ENCODE measurements at regions not wholly inside any gene's neighbourhood (a gene's known extent, or its start where the extent isn't known, plus 50 kb on each side); places are given as distances from the start of the nearest gene placed in this dataset.
"Not testable (repeated sequence)": the region's sequence is repeated elsewhere in the genome, so short reads cannot be mapped to it uniquely, and the experiment has no call there.

- no peak for DNase-seq
Observed at GRCh38 chr17:36848008-36848902, 89.0 kb upstream of the LHX1 start.

DNA sequence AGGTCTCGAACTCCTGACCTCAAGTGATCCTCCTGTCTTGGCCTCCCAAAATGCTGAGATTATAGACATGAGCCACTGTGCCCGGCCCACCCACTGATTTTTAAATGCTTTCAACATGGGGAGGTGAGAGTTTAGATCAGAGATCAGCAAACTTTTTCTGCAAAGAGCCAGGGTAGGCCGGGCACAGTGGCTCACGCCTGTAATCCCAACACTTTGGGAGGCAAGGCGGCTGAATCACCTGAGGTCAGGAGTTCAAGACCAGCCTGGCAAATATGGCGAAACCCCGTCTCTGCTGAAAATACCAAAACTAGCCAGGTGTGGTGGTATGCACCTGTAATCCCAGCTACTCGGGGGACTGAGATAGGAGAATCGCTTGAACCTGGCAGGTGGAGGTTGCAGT is 88.3 kb upstream of the LHX1 start:
- not testable (repeated sequence) for DNase-seq

GRCh38 chr17:36849871-36850348 is 87.4 kb upstream of the LHX1 start:
- peak in 2 of 5 experiments; percentile 36 to 72 for DNase-seq

GRCh38 chr17:36850790-36851189 is 86.5 kb upstream of the LHX1 start:
- DNase-seq, result peak in 1 of 5 experiments; percentile 8

- DNase-seq, result no peak
Observed at GRCh38 chr17:36851250-36851649, 86.0 kb upstream of the LHX1 start.

DNA sequence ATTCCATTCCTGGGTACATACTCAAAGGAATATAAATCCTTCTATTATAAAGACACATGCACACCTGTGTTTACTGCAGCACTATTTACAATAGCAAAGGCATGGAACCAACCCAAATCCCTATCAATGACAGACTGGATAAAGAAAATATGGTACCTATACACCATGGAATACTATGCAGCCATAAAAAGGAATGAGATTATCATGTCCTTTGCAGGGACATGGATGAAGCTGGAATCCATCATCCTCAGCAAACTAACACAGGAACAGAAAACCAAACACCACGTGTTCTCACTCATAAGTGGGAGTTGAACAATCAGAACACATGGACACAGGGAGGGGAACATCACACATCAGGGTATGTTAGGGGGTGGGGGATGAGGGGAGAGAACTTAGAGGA is 84.8 kb upstream of the LHX1 start:
- not testable (repeated sequence) for DNase-seq

- DNase-seq, result no peak
Observed at GRCh38 chr17:36854982-36855381, 82.3 kb upstream of the LHX1 start.

DNA sequence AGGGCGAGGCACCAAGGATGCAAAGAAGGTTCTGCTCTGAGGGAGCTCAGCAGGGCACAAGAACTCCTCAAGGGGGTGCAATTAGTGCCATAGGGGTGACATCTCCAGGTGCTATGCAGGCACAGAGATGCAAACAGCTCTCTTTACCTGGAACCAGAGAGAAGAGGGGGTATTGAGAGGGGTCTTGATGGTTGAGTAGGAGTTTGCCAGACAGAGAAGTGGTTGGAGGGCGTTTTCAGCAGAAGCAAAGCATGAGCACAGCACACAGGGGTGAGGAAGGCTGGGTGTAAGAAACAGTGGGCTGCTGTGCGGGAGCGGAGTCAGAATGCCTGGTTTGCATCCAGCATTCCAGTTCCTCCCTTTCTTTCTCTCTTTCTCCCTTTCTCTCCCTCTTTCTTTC is 81.8 kb upstream of the LHX1 start:
- DNase-seq, result no peak

DNA sequence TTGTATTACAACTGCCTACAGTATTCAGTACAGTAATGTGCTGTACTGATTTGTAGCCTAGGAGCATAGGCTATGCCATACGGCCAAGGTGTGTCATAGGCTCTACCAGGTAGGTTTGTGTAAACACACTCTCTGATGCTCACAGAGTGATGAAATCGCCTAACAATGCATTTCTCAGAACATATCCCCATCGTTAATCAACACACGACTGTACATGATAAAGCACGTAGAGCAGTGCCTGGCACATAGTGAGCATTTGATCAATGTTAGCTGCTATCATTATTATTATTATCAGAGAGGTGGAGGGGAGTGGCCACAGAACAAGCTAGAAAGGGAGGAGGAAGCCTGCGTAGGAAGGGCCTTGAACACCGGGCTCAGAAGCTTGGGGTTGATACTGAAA is 81.1 kb upstream of the LHX1 start:
- DNase-seq, result no peak

- DNase-seq, result no peak
Observed at GRCh38 chr17:36856903-36857381, 80.3 kb upstream of the LHX1 start.

DNA sequence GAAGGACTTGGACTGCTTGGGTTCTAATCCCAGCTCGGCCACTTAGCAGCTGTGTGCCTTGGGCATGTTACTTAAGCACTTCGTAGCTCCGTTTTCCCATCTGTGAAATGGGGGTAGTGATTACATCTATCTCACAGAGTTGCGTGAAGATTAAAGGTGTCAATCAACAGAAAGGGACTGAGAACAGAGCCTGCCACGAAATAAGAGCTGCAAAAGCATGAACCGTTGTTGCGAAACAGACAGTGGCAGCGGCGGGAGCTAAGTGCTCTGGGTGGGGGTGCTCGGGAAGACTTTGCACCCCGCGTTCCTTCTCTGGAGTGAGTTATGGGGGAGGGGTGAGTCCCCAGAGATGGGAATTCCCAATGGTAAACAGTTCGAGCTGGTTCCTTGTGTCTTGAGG is 79.6 kb upstream of the LHX1 start:
- DNase-seq, result no peak

DNA sequence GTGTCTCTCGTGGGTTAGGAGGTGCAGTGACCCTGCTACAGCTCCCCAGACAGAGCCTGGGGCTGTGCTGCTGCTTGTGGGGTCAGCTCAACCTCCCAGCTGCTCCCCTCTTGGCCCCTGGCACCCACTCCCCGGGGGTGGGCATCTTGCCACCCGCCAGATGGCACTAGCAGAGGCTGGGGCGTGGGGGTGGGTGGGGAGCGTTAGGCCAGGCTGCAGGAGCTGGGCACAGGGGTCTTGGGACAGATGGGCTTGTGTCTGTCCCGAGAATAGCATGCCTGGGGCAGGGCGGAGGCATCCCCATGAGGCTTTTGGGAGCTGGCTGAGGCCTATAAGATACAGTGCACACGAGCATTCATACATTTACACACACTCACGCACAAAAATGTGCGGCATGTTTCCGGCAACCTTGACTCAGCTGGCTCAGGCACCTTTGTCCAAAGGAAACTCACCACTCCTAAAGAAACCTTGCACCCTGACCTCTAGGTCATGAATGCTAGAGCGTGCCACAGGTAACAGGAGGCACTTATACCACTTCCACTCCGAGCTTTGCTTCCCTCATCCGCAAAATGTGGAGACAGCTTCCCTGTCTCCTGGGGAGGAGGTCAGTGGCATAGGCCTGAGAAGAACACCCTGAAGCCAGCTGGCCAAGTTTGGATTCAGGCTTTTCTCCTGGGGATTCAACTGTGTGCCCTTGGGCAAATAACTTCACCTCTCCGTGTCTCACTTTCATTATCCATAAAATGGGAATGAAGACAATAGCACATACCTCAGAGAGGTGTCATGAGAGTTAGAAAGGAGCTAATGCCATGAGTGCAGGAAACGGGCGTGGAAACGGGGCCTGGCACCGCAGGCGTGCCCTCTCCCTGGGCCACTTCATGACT is 78.9 kb upstream of the LHX1 start:
- DNase-seq, result no peak

DNA sequence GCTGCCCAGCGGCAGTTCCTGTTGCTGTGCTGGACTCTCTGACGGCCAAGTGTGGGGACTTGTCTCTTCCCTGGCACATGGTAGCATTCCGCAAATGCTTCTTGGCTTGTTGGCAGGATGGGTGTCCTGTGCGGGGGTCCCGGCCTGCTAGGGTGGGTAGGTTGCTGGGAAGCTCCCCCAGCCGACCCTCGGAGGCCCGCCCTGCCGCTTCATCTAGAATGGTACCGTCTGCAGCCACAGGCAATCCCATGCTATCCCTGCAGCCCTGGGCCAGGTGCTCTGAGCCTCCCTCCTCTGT is 78.3 kb upstream of the LHX1 start:
- DNase-seq, result no peak

GRCh38 chr17:36859706-36860105 is 77.6 kb upstream of the LHX1 start:
- DNase-seq, result no peak

DNA sequence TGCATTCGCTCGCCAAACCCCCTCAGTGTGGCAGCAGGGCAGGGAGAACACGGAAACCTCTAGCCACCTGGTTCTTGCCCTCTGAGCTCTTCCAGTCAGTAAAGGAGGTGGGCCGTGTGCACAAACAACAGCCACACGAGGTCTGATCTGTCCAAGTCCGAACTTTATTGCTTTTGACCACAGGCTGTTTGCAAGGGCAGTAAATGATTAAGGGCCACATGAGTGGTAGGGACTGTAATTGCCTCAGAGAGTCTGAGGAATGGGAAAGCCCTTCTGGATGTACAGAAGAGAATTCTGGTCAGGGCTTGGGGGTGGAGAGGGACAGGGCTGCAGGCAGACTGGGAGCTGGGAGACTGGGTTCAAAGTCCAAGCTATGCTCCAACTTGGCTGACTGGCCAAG is 75.7 kb upstream of the LHX1 start:
- no peak for DNase-seq

DNA sequence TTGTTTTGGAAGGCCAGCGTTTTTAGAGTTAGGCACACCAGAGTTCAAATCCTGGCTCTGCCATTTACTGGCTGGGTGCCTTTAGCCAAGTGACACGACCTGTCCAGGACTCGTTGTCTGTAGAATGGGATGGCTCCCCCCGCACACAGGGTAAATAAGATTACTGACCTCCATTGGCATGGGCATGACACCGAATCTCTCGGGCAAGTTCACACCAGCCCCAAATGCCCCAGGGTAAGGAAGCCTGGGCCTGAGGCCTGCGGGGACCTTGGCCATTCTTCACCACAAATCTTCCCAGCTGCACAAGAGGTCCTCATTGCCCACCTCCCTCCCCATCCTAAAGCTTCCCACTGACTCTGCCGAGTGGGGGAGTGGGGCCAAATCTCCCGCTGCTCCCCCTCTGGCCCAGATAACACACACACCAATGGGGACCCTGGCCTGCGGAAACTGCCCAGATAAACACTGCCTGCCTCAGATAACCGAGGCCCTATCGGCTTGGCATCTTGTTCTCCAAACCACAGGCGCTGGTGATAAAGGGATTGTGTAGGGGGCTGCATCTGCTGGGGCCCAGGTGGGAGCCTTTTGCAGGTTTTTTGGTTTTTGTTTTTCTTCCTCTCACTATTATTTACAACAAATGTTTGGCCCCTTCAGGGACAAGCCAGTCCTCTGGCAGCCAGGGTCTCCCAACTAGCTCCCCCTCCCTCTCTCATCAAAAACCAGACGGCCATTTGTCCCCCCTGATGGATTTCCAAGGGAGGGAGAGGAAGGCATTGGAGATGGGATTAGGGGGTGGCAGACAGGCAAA is 75.0 kb upstream of the LHX1 start:
- no peak for DNase-seq

- no peak for DNase-seq
Observed at GRCh38 chr17:36863131-36863530, 74.1 kb upstream of the LHX1 start.

- DNase-seq, result no peak
Observed at GRCh38 chr17:36863676-36864612, 73.3 kb upstream of the LHX1 start.

DNA sequence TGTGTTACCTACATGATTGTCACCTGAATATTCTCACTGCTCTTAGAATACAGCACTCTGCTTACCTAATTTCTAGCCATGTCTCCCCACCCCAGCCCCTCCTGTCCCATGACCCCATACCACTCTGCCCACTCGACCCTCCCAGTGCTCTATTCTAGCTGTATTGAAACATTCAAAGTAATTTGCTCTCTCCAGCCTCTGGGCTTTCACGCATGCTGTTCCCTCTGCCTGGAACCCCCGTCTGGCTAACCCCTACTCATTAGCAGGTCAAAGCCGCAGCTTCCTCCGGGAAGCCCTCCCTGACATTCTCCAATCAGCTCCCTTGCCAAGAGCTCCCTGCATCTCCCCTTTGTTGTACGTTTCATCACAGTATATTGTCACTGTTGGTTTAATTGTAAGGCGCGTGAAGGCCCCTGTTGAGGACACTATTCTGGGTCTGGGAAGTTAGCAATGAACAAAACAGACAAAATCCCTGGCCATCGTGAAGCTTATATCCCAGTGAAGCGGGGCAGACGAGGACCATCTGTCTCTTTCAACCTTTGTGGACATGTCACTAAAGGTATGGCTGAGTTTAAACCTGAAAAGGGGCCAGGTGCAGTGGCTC is 72.3 kb upstream of the LHX1 start:
- DNase-seq, result no peak

DNA sequence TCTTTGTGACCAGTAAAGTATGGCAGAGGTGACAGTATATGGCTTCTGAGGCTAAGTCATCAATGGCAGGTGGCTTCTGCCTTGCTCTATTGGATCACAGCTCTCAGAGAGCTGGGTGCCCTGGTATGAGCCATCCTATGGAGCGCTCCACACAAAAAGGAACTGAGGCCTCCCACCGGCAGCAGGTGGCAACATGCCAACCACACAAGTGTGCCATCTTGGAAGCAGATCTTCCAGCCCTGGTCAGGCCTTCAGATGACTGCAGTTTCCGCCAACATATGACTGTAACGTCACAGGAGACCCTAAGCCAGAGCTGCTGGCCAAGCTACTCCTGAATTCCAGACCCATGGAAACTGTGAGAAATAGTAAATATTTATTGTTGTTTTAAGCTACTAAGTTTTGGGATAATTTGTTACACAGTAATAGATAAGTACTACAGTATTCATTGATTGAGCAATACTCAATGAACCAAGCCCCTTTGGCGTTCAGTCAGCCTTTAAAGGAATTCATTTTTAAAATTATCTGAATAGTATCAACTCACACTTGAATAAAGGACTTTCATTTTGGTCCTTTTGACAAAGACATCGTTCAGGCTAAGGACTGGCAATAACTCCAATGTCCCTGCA is 69.4 kb upstream of the LHX1 start:
- DNase-seq, result no peak

DNA sequence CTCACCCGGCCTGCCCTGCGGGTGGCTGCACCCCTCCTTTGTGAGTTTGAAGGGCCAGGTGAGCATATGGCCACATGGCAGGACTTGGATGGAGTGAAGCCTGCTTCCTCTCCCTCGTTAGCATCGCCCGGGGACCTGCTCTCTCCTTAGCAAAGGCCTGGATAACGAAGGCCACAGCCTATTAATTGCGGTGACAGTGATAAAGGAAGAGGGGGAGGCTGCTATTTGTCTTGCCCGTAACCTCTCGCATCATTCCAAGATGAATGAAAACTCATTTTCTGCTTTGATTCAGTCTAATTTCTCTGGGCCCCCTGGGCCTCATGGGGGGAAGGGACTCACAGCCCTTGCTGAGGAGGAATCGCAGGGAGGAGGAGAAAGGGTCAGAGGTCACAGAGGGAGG is 68.5 kb upstream of the LHX1 start:
- no peak for DNase-seq

All from T-helper 2 cell (primary cell).